SK-N-MC (cell line): ENCODE measurements at regions not wholly inside any gene's neighbourhood (a gene's known extent, or its start where the extent isn't known, plus 50 kb on each side); places are given as distances from the start of the nearest gene placed in this dataset.
"Not testable (repeated sequence)": the region's sequence is repeated elsewhere in the genome, so short reads cannot be mapped to it uniquely, and the experiment has no call there.

ENCODE experiments used
- DNase-seq: peaks from one replicate; pipeline ENCODE4 v3.0.0-alpha.2; 2011; ENCODE audit warnings: low read depth, low spot score
- H3K27ac ChIP-seq: fragments of 200-600 bp; sonication (generic); 2 replicates; pipeline ENCODE4 v1.5.1; 2016; ENCODE audit warnings: mixed run types
- H3K36me3 ChIP-seq: fragments of 200-600 bp; sonication (generic); 2 replicates; pipeline ENCODE4 v1.6.1; 2017; ENCODE audit warnings: antibody characterized with exemption, low read length, mixed read lengths; ENCODE audit not compliant: insufficient read depth
- H3K4me3 ChIP-seq: fragments of 200-600 bp; sonication (generic); 2 replicates; pipeline ENCODE4 v1.5.1; 2016
- H3K9ac ChIP-seq: fragments of 200-600 bp; sonication (generic); 2 replicates; pipeline ENCODE4 v1.8.0; 2017; ENCODE audit warnings: mixed run types, mixed read lengths; ENCODE audit not compliant: insufficient read length
- H3K9me3 ChIP-seq: fragments of 200-600 bp; sonication (generic); 2 replicates; pipeline ENCODE4 v1.6.1; 2017; ENCODE audit warnings: low read depth, mild to moderate bottlenecking, antibody characterized with exemption, low read length, moderate library complexity, mixed read lengths
- EZH2 ChIP-seq: fragments of 200-600 bp; sonication (generic); IDR thresholded peaks from one replicate; pipeline ENCODE4 v1.6.1; 2017; ENCODE audit warnings: antibody characterized with exemption
- FOXP2 ChIP-seq: optimal IDR thresholded peaks from 2 replicates; pipeline ENCODE3; 2011; ENCODE audit warnings: mild to moderate bottlenecking, moderate library complexity; ENCODE audit not compliant: insufficient read depth; ENCODE audit errors: extremely low read length, control extremely low read depth
- POLR2AphosphoS5 ChIP-seq: IDR thresholded peaks from 2 replicates; pipeline ENCODE4 v1.6.1; 2012; ENCODE audit warnings: mild to moderate bottlenecking, low read depth, low read length, borderline replicate concordance

GRCh38 chr4:96395747-96396146 lies 555.9 kb downstream of the PDHA2 start:
- no peak overlapping the region for H3K9ac ChIP-seq
- H3K4me3 ChIP-seq, result no peak overlapping the region
- TF ChIP-seq FOXP2, result no peak
- no peak for TF ChIP-seq POLR2AphosphoS5
- TF ChIP-seq EZH2, result no peak
- no peaks in the 10 kb centered on the region for H3K36me3 ChIP-seq
- DNase-seq, result no peak
- H3K9me3 ChIP-seq, result no peaks in the 10 kb centered on the region
- no peak overlapping the region for H3K27ac ChIP-seq

- H3K4me3 ChIP-seq, result no peak overlapping the region
- DNase-seq, result no peak
- TF ChIP-seq EZH2 (no peak), POLR2AphosphoS5 (no peak), FOXP2 (no peak)
- H3K9me3 ChIP-seq, result no peaks in the 10 kb centered on the region
- H3K27ac ChIP-seq, result no peak overlapping the region
- no peak overlapping the region for H3K9ac ChIP-seq
- H3K36me3 ChIP-seq, result no peaks in the 10 kb centered on the region
These were observed 566.8 kb downstream of the PDHA2 start for GRCh38 chr4:96406742-96407141.

DNA sequence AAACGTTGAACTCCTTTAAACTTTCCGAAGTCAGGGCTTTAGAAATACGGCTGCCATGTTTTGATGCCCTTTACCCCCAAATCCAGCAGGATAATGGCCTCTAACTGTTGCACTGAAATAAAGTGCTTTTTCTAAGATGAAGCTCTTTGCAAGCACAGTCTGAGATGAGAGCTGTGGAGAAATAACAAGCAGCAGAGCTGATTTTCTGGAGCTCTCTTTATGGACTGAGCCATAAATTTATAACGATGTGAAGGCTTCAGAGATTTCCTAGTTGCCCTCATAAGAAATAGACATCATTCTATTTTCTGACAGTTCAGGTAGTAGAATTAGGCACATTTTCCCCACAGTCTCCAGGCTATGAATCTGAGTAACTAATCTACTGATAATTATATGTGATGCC lies 567.3 kb downstream of the PDHA2 start:
- H3K9ac ChIP-seq, result no peak overlapping the region
- no peak for TF ChIP-seq FOXP2
- no peak for TF ChIP-seq POLR2AphosphoS5
- no peak for TF ChIP-seq EZH2
- no peak for DNase-seq
- peak overlapping the region; percentile 77 for H3K4me3 ChIP-seq
- H3K27ac ChIP-seq, result peak overlapping the region; percentile 89
- H3K36me3 ChIP-seq, result no peaks in the 10 kb centered on the region
- H3K9me3 ChIP-seq, result no peaks in the 10 kb centered on the region

- no peaks in the 10 kb centered on the region for H3K36me3 ChIP-seq
- TF ChIP-seq POLR2AphosphoS5, result peak; percentile 24; the same call in 1 of the 2 replicates
- no peak for TF ChIP-seq EZH2
- H3K4me3 ChIP-seq, result peak overlapping the region; percentile 77
- H3K27ac ChIP-seq, result peak overlapping the region; percentile 89
- DNase-seq, result peak; percentile 52
- no peaks in the 10 kb centered on the region for H3K9me3 ChIP-seq
- peak overlapping the region; percentile 75 for H3K9ac ChIP-seq
These were observed 568.0 kb downstream of the PDHA2 start for GRCh38 chr4:96407738-96408463.

DNA sequence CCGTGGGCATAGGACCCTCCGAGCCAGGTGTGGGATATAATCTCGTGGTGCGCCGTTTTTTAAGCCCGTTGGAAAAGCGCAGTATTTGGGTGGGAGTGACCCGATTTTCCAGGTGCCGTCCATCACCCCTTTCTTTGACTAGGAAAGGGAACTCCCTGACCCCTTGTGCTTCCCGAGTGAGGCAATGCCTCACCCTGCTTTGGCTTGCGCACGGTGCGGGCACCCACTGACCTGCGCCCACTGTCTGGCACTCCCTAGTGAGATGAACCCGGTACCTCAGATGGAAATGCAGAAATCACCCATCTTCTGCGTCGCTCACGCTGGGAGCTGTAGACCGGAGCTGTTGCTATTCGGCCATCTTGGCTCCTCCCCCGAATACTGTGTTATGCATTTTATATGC lies 575.0 kb downstream of the PDHA2 start:
- H3K27ac ChIP-seq, H3K4me3 ChIP-seq, H3K9me3 ChIP-seq, DNase-seq, H3K36me3 ChIP-seq, H3K9ac ChIP-seq: not testable (repeated sequence)

- no peak for DNase-seq
- Histone ChIP-seq H3K9ac (no peak overlapping the region), H3K4me3 (no peak overlapping the region), H3K27ac (no peak overlapping the region), H3K36me3 (no peaks in the 10 kb centered on the region), H3K9me3 (no peaks in the 10 kb centered on the region)
- TF ChIP-seq FOXP2, result no peak
- no peak for TF ChIP-seq EZH2
- no peak for TF ChIP-seq POLR2AphosphoS5
These were observed 589.8 kb downstream of the PDHA2 start for GRCh38 chr4:96429657-96430056.

- no peaks in the 10 kb centered on the region for H3K36me3 ChIP-seq
- no peaks in the 10 kb centered on the region for H3K9me3 ChIP-seq
- no peak overlapping the region for H3K4me3 ChIP-seq
- no peak overlapping the region for H3K27ac ChIP-seq
- no peak overlapping the region for H3K9ac ChIP-seq
- no peak for DNase-seq
- TF ChIP-seq POLR2AphosphoS5 (no peak), EZH2 (no peak), FOXP2 (no peak)
These were observed 591.2 kb downstream of the PDHA2 start for GRCh38 chr4:96431094-96431493.

GRCh38 chr4:96448315-96448872 lies 608.5 kb downstream of the PDHA2 start:
- Histone ChIP-seq H3K36me3 (no peaks in the 10 kb centered on the region), H3K27ac (no peak overlapping the region), H3K4me3 (no peak overlapping the region), H3K9me3 (no peaks in the 10 kb centered on the region), H3K9ac (no peak overlapping the region)
- no peak for TF ChIP-seq EZH2
- no peak for TF ChIP-seq FOXP2
- no peak for TF ChIP-seq POLR2AphosphoS5
- DNase-seq, result no peak

DNA sequence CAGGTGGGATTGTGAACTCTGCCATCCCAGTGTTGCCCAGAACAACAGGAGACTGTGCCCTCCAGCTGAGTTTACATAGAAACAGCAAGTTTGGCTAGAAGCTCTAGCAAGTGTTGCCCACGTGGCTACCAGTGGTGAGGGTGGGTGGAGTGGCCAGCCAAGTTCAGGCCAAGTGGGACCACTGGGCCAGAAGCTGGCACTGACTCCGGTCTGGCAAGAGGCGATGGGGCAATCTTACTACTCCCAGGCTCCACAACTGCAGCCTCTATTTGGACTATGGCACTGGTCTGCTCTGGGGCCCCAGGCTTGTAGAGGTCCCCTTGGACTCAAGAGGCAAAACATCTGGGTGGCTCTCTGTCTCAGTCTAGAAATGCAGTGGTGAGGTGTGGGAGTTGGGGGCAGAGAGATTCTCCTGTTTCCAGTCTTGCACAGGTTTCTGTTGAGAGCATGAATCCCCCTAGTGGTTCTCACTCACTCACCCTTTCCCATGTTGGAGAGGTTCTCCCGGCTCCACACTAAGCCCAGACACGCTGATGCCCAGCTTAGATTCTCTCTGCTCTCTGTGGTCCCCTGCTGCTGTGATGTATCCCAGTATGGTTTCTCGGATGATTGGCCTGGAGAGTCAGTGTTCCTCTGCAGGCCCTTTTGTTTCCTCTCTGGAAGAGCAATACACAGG lies 615.3 kb downstream of the PDHA2 start:
- H3K9ac ChIP-seq, result no peak overlapping the region
- no peaks in the 10 kb centered on the region for H3K36me3 ChIP-seq
- H3K4me3 ChIP-seq, result no peak overlapping the region
- DNase-seq, result no peak
- no peak overlapping the region for H3K27ac ChIP-seq
- H3K9me3 ChIP-seq, result no peaks in the 10 kb centered on the region
- TF ChIP-seq FOXP2 (no peak), POLR2AphosphoS5 (no peak), EZH2 (no peak)

DNA sequence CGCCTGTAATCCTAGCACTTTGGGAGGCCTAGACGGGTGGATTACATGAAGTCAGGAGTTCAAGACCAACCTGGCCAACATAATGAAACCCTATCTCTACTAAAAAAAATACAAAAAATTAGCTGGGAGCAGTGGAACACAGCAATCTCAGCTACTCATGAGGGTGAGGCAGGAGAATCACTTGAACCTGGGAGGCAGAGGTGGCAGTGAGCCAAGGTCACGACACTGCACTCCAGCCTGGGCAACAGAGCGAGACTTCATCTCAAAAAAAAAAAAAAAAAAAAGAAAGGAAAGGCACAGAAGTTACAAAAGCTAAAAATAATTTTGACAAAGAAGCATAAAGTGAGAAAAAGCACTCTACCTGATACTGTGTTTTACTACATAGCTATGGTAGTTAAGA lies 618.1 kb downstream of the PDHA2 start:
- not testable (repeated sequence) for H3K27ac ChIP-seq, H3K9me3 ChIP-seq, H3K9ac ChIP-seq, H3K36me3 ChIP-seq, DNase-seq, H3K4me3 ChIP-seq
